ENCODE measurements at regions not wholly inside any gene's neighbourhood (a gene's known extent, or its start where the extent isn't known, plus 50 kb on each side); places are given as distances from the start of the nearest gene placed in this dataset.

GRCh38 chr20:22744341-22745193 is 160.2 kb upstream of the FOXA2 start:
- no peak for DNase-seq

- DNase-seq: no peak
These were observed 160.8 kb upstream of the FOXA2 start for GRCh38 chr20:22745194-22745500.

GRCh38 chr20:22746957-22747356 is 162.6 kb upstream of the FOXA2 start:
- DNase-seq: no peak

GRCh38 chr20:22752324-22752723 is 168.0 kb upstream of the FOXA2 start:
- DNase-seq: no peak

- DNase-seq: no peak
These were observed 173.2 kb upstream of the FOXA2 start for GRCh38 chr20:22757424-22758183.

- DNase-seq: no peak
These were observed 174.4 kb upstream of the FOXA2 start for GRCh38 chr20:22758815-22759214.

- no peak for DNase-seq
These were observed 178.3 kb upstream of the FOXA2 start for GRCh38 chr20:22762576-22763256.

- no peak for DNase-seq
These were observed 179.0 kb upstream of the FOXA2 start for GRCh38 chr20:22763257-22763906.

GRCh38 chr20:22768266-22769178 is 184.2 kb upstream of the FOXA2 start:
- DNase-seq: no peak

GRCh38 chr20:22770241-22770800 is 185.9 kb upstream of the FOXA2 start:
- no peak for DNase-seq

GRCh38 chr20:22771706-22772105 is 187.3 kb upstream of the FOXA2 start:
- DNase-seq: no peak

- DNase-seq: no peak
These were observed 189.0 kb upstream of the FOXA2 start for GRCh38 chr20:22773344-22773743.

- DNase-seq: no peak
These were observed 190.9 kb upstream of the FOXA2 start for GRCh38 chr20:22775256-22775655.

GRCh38 chr20:22775671-22776139 is 191.3 kb upstream of the FOXA2 start:
- no peak for DNase-seq

GRCh38 chr20:22776369-22776768 is 192.0 kb upstream of the FOXA2 start:
- no peak for DNase-seq

- DNase-seq: no peak
These were observed 195.5 kb upstream of the FOXA2 start for GRCh38 chr20:22779878-22780277.

- no peak for DNase-seq
These were observed 197.5 kb upstream of the FOXA2 start for GRCh38 chr20:22781869-22782268.

GRCh38 chr20:22789676-22790075 is 205.3 kb upstream of the FOXA2 start:
- DNase-seq: no peak

- no peak for DNase-seq
These were observed 207.0 kb upstream of the FOXA2 start for GRCh38 chr20:22791396-22791795.

- DNase-seq: no peak
These were observed 207.6 kb upstream of the FOXA2 start for GRCh38 chr20:22791877-22792525.

GRCh38 chr20:22794200-22794599 is 209.8 kb upstream of the FOXA2 start:
- DNase-seq: no peak
